Vagina (tissue), 2 donors: ENCODE measurements at regions not wholly inside any gene's neighbourhood (a gene's known extent, or its start where the extent isn't known, plus 50 kb on each side); places are given as distances from the start of the nearest gene placed in this dataset.

Source experiments
- DNase-seq, 2 donors: peaks; one replicate each; pipeline ENCODE4 v3.0.0-alpha.2; 2017; ENCODE audit errors: extremely low spot score in 2 of 2
- H3K27ac ChIP-seq: fragments of 200-600 bp; sonication (generic); one replicate; pipeline ENCODE4 v1.5.1; 2019
- H3K27me3 ChIP-seq: fragments of 200-600 bp; sonication (generic); one replicate; pipeline ENCODE4 v1.5.1; 2019
- H3K36me3 ChIP-seq, 2 donors: fragments of 200-600 bp; sonication (generic); one replicate each; pipeline ENCODE4 v1.5.1; 2017 to 2019
- H3K4me1 ChIP-seq: fragments of 200-600 bp; sonication (generic); one replicate; pipeline ENCODE4 v1.5.1; 2019
- H3K4me3 ChIP-seq, 2 donors: fragments of 200-600 bp; sonication (generic); 1 replicate in 1 of 2; 2 replicates in 1 of 2; pipeline ENCODE4 v1.5.1; 2016 to 2019
- H3K9me3 ChIP-seq: fragments of 200-600 bp; sonication (generic); one replicate; pipeline ENCODE4 v1.5.1; 2019
- POLR2A ChIP-seq, 2 donors: fragments of 450-650 bp; IDR thresholded peaks; one replicate each; pipeline ENCODE4 v1.6.1; 2017; ENCODE audit warnings: antibody characterized with exemption in 2 of 2, mild to moderate bottlenecking in 2 of 2, moderate library complexity in 2 of 2
- POLR2AphosphoS5 ChIP-seq, 2 donors: sonication (generic); formaldehyde crosslinking; IDR thresholded peaks; one replicate each; pipeline ENCODE4 v1.9.0; 2017; ENCODE audit warnings: antibody characterized with exemption in 2 of 2, mild to moderate bottlenecking in 2 of 2, low read depth in 1 of 2; ENCODE audit not compliant: insufficient read depth in 1 of 2
- intact Hi-C: fragments of 100-400 bp; cut with DNase I; formaldehyde crosslinking; loops from one replicate; pipeline ENCODE4 v1.15.1; 2023
- TF ChIP-seq, protein P1 (sequence below), 3 experiments: fragments of 450-650 bp in 2 of 3; fragments of 200-600 bp in 1 of 3; sonication (generic) in 1 of 3; IDR thresholded peaks; one replicate each; pipeline ENCODE4 v1.5.1; 2017 to 2019; ENCODE audit warnings: antibody characterized with exemption in 3 of 3, mild to moderate bottlenecking in 2 of 3, moderate library complexity in 2 of 3

- intact Hi-C loops: loop anchor here (5.0 kb wide), 1 partner anchor 142 kb away; no protein-coding TSS in a partner anchor
- Histone ChIP-seq H3K9me3 (no peaks in the 10 kb centered on the region), H3K4me1 (no peaks in the 10 kb centered on the region), H3K36me3 (no peaks in the 10 kb centered on the region), H3K27me3 (no peaks in the 10 kb centered on the region), H3K27ac (no peak overlapping the region), H3K4me3 (no peak overlapping the region)
- TF ChIP-seq POLR2A (IDR thresholded peaks at IDR 0.05) (no peak), POLR2AphosphoS5 (IDR thresholded peaks at IDR 0.05; ENCODE audit: insufficient read depth in 1 of 2, low read depth in 1 of 2) (no peak)
- TF ChIP-seq, protein P1, sequence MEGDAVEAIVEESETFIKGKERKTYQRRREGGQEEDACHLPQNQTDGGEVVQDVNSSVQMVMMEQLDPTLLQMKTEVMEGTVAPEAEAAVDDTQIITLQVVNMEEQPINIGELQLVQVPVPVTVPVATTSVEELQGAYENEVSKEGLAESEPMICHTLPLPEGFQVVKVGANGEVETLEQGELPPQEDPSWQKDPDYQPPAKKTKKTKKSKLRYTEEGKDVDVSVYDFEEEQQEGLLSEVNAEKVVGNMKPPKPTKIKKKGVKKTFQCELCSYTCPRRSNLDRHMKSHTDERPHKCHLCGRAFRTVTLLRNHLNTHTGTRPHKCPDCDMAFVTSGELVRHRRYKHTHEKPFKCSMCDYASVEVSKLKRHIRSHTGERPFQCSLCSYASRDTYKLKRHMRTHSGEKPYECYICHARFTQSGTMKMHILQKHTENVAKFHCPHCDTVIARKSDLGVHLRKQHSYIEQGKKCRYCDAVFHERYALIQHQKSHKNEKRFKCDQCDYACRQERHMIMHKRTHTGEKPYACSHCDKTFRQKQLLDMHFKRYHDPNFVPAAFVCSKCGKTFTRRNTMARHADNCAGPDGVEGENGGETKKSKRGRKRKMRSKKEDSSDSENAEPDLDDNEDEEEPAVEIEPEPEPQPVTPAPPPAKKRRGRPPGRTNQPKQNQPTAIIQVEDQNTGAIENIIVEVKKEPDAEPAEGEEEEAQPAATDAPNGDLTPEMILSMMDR (IDR thresholded peaks at IDR 0.05): no peak
- no peak for DNase-seq
Measured at GRCh38 chr2:205924676-205925075, 161.3 kb downstream of the INO80D start.

DNA sequence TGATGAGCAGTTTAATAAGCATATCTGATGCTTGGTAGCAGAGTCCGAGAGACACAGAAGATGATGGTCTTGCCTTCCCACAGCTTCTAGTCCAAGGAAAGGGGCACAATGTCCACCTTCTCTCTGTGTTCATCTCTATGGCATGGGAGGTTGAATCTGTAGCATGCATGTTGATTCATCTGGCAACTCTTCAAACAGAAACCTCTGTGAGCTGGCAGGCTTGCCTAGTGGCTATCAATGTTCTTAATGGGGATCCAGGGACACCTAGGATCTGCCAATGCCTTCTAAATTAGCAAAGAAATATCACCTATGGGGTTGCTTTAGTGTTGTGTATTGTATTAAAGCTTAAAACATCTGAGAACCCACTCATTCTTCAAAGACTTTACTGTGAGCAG is 170.8 kb downstream of the INO80D start:
- Histone ChIP-seq H3K27me3 (no peaks in the 10 kb centered on the region), H3K4me1 (peaks cover 6% of the 10 kb centered on the region), H3K36me3 (no peaks in the 10 kb centered on the region), H3K9me3 (no peaks in the 10 kb centered on the region), H3K27ac (no peak overlapping the region), H3K4me3 (no peak overlapping the region)
- no peak for DNase-seq
- TF ChIP-seq POLR2A (IDR thresholded peaks at IDR 0.05) (no peak), POLR2AphosphoS5 (IDR thresholded peaks at IDR 0.05; ENCODE audit: insufficient read depth in 1 of 2, low read depth in 1 of 2) (no peak)
- TF ChIP-seq, protein P1 (IDR thresholded peaks at IDR 0.05): no peak
- intact Hi-C loops: no loop called here

DNA sequence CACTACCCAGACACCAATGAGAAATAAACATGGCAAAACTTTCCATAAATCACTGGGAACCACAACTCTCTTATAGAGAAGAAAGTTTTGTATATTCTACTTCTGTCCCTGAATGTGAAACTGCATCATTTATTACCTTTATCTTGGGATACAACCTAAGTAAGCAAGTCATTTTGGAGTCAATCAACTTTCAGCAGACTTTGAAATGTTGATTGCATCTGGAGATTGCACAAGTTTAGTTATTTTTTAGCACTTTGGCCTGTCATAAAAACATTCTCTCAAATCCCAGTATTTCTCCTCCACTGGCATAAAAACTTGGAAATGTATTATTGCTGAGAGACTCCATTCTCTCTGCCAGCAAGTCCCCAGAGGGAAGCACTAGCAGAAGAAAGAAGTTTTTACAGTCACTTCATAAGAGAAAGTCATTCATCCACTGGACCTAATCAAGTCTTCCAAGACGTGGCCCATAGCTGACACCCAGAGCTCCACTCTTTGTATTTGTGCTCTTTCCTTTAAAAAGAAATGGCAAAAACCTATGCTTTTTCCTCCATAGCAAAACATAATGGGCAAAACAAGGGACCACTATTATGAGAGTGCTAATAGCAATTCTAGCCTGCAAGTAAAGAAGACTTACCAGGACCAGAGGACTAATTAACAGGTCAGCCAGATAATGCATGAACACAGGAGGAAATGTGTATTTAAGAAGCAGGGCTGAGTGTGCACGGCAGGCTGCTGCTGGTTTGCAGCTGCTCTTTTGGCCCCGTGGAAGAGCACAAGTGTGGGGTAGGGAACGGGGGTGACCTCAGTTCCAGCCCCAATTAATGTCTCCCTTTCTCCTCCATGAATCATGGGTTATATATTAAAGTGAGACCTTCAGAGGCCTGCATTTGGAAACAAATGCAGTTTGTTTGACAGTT is 171.5 kb downstream of the INO80D start:
- Histone ChIP-seq H3K9me3 (no peaks in the 10 kb centered on the region), H3K4me1 (peaks cover 6% of the 10 kb centered on the region), H3K36me3 (no peaks in the 10 kb centered on the region), H3K27me3 (no peaks in the 10 kb centered on the region), H3K4me3 (no peak overlapping the region), H3K27ac (no peak overlapping the region)
- no peak for DNase-seq
- TF ChIP-seq POLR2AphosphoS5 (IDR thresholded peaks at IDR 0.05; ENCODE audit: insufficient read depth in 1 of 2, low read depth in 1 of 2) (no peak), POLR2A (IDR thresholded peaks at IDR 0.05) (no peak)
- TF ChIP-seq, protein P1 (IDR thresholded peaks at IDR 0.05): no peak
- intact Hi-C loops: no loop called here

GRCh38 chr2:205913668-205914067 is 172.3 kb downstream of the INO80D start:
- intact Hi-C loops: no loop called here

GRCh38 chr2:205911306-205911705 is 174.7 kb downstream of the INO80D start:
- Histone ChIP-seq H3K9me3 (no peaks in the 10 kb centered on the region), H3K4me1 (peaks cover 6% of the 10 kb centered on the region), H3K36me3 (no peaks in the 10 kb centered on the region), H3K4me3 (no peak overlapping the region), H3K27ac (no peak overlapping the region), H3K27me3 (no peaks in the 10 kb centered on the region)
- no peak for DNase-seq
- TF ChIP-seq POLR2A (IDR thresholded peaks at IDR 0.05): no peak
- intact Hi-C loops: no loop called here

More at GRCh38 chr2:205913668-205914067, 172.3 kb downstream of the INO80D start:
- no peak for TF ChIP-seq POLR2A (IDR thresholded peaks at IDR 0.05)
- Histone ChIP-seq H3K27me3 (no peaks in the 10 kb centered on the region), H3K9me3 (no peaks in the 10 kb centered on the region), H3K27ac (no peak overlapping the region), H3K36me3 (no peaks in the 10 kb centered on the region), H3K4me1 (peaks cover 6% of the 10 kb centered on the region), H3K4me3 (no peak overlapping the region)
- DNase-seq: no peak

DNA sequence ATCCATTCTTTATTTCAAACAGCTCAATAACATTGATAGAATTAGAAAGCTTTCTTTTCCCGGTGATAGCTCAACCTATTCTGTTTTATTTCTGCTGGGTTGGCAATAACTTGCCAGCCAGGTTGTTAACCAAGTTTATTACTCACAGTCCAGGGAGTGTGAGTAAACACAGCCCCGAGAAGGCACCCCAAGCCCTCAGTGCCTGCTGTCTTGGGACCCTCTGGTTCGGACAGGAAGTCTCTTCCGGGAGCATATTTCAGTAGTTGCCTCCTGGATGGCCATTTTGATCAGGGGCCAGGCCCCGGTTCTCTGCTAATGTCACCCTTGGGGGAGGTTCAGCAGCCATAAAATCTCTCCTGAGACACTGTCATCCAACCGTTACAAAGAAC is 176.8 kb downstream of the INO80D start:
- Histone ChIP-seq H3K4me1 (no peaks in the 10 kb centered on the region), H3K4me3 (no peak overlapping the region), H3K27ac (no peak overlapping the region), H3K27me3 (no peaks in the 10 kb centered on the region), H3K9me3 (no peaks in the 10 kb centered on the region), H3K36me3 (no peaks in the 10 kb centered on the region)
- intact Hi-C loops: no loop called here
- DNase-seq: no peak
- TF ChIP-seq POLR2AphosphoS5 (IDR thresholded peaks at IDR 0.05; ENCODE audit: insufficient read depth in 1 of 2, low read depth in 1 of 2): no peak
- no peak for TF ChIP-seq POLR2A (IDR thresholded peaks at IDR 0.05)
- TF ChIP-seq, protein P1 (IDR thresholded peaks at IDR 0.05): no peak
